ENCODE measurements at regions not wholly inside any gene's neighbourhood (a gene's known extent, or its start where the extent isn't known, plus 50 kb on each side); places are given as distances from the start of the nearest gene placed in this dataset.

DNA sequence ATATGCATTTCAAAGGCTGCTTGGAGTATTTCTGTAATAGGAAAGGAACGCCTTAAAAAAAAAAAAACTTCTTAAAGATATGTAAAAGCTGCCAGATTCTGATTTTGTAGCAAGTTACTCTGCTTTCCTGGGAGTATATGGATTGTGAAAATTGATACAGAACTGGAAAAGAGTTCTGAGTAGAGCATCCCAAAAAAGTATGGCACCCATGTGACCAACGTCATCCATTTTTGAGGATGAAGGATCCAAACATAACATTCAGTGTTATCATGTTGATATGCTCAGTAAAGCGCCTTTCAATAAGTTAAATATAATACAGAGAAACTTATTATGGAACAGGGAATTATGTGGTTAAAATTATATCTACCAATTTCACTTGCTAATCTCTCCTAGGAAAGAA, 978.4 kb upstream of the POU3F3 start:
- H3K27me3 ChIP-seq: no peaks in the 10 kb centered on the region
- no peaks in the 10 kb centered on the region for H3K36me3 ChIP-seq
- H3K27ac ChIP-seq: no peak overlapping the region
- intact Hi-C loops (cut with DNase I): no loop called here
- no peak for TF ChIP-seq POLR2A (IDR thresholded peaks at IDR 0.05)
- TF ChIP-seq, protein P1, sequence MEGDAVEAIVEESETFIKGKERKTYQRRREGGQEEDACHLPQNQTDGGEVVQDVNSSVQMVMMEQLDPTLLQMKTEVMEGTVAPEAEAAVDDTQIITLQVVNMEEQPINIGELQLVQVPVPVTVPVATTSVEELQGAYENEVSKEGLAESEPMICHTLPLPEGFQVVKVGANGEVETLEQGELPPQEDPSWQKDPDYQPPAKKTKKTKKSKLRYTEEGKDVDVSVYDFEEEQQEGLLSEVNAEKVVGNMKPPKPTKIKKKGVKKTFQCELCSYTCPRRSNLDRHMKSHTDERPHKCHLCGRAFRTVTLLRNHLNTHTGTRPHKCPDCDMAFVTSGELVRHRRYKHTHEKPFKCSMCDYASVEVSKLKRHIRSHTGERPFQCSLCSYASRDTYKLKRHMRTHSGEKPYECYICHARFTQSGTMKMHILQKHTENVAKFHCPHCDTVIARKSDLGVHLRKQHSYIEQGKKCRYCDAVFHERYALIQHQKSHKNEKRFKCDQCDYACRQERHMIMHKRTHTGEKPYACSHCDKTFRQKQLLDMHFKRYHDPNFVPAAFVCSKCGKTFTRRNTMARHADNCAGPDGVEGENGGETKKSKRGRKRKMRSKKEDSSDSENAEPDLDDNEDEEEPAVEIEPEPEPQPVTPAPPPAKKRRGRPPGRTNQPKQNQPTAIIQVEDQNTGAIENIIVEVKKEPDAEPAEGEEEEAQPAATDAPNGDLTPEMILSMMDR (IDR thresholded peaks at IDR 0.05): no peak
- WGBS, 4 donors: 70 to 78% (median 73%) methylated on average over 3 of the region's 3 CpGs
- no peak for ATAC-seq
- H3K4me3 ChIP-seq: no peak overlapping the region
- no peaks in the 10 kb centered on the region for H3K4me1 ChIP-seq
- no peak for DNase-seq
- no peaks in the 10 kb centered on the region for H3K9me3 ChIP-seq

DNA sequence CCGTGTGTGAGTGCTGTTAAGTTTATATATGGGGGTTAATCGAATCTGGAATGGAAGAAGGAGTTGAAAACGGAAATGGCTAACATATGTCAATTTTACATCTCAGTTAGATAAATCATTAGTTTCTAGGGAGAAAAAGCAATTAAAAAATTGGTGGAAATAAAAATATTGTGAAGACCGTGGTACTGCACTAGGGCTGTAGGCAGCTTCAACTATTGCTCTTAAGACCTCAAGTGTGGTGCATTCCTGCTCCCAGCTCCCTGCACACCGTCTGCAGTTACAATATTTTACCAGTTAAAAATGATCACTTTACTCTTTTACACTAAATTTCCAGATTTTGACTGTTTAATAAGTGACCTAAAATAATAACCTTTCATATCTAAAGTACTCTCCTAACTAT, 977.3 kb upstream of the POU3F3 start:
- no peak overlapping the region for H3K27ac ChIP-seq
- ATAC-seq: no peak
- TF ChIP-seq, protein P1 (IDR thresholded peaks at IDR 0.05): no peak
- TF ChIP-seq POLR2A (IDR thresholded peaks at IDR 0.05): no peak

DNA sequence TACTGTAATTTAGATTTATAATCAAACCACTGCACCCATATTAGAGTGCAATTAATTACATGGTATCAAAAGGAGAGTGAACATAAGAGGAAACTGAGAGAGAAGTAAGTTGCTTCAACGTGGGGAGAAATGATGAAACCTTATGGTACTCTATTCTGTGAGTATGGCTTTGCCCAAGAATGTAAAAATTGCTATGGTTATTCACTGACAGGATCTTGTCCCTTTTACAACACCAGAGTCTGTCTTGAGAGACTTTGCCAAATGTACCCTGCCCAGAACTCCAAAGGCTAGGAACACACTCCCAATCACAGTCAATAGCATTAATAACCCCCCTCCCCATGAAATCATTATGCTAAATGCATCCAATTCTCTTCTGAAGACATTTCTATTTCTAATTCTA, 974.8 kb upstream of the POU3F3 start:
- no peak for DNase-seq
- Histone ChIP-seq H3K4me1 (no peaks in the 10 kb centered on the region), H3K36me3 (no peaks in the 10 kb centered on the region), H3K27ac (no peak overlapping the region), H3K27me3 (no peaks in the 10 kb centered on the region), H3K9me3 (no peaks in the 10 kb centered on the region), H3K4me3 (no peak overlapping the region)
- intact Hi-C loops (cut with DNase I): no loop called here
- no peak for TF ChIP-seq POLR2A (IDR thresholded peaks at IDR 0.05)
- TF ChIP-seq, protein P1 (IDR thresholded peaks at IDR 0.05): no peak
- 54 to 75% (median 67%) methylated on average over 1 of the region's 1 CpG for WGBS, 4 donors
- ATAC-seq: no peak

More for the DNA sequence above, 977.3 kb upstream of the POU3F3 start:
- H3K27me3 ChIP-seq: no peaks in the 10 kb centered on the region
- no peak for DNase-seq
- H3K9me3 ChIP-seq: no peaks in the 10 kb centered on the region
- 63 to 78% (median 74%) methylated on average over 5 of the region's 5 CpGs for whole genome bisulfite sequencing, 4 donors
- no peak overlapping the region for H3K4me3 ChIP-seq
- no peaks in the 10 kb centered on the region for H3K4me1 ChIP-seq
- no peaks in the 10 kb centered on the region for H3K36me3 ChIP-seq
- intact Hi-C loops (cut with DNase I): no loop called here

- H3K4me1 ChIP-seq: no peaks in the 10 kb centered on the region
- no peaks in the 10 kb centered on the region for H3K36me3 ChIP-seq
- no peaks in the 10 kb centered on the region for H3K27me3 ChIP-seq
- no peak for DNase-seq
- no peak overlapping the region for H3K27ac ChIP-seq
- intact Hi-C loops (cut with DNase I): no loop called here
- no peak for TF ChIP-seq POLR2A (IDR thresholded peaks at IDR 0.05)
- TF ChIP-seq, protein P1 (IDR thresholded peaks at IDR 0.05): no peak
- no peak for ATAC-seq
- 75 to 85% (median 80%) methylated on average over 4 of the region's 4 CpGs for WGBS, 4 donors
- no peak overlapping the region for H3K4me3 ChIP-seq
- no peaks in the 10 kb centered on the region for H3K9me3 ChIP-seq
These were observed 973.7 kb upstream of the POU3F3 start for GRCh38 chr2:103880081-103880834.
